HTR-8/SVneo (cell line): ENCODE measurements at regions not wholly inside any gene's neighbourhood (a gene's known extent, or its start where the extent isn't known, plus 50 kb on each side); places are given as distances from the start of the nearest gene placed in this dataset.
"Not testable (repeated sequence)": the region's sequence is repeated elsewhere in the genome, so short reads cannot be mapped to it uniquely, and the experiment has no call there.

Experiments
- DNase-seq: peaks from one replicate; pipeline ENCODE4 v3.0.0; 2011; ENCODE audit warnings: low spot score, mixed read lengths; ENCODE audit not compliant: insufficient read length
- FAIRE-seq: peaks from 2 replicates; lab custom pipeline; 2011; peaks lifted over from hg19 to GRCh38; lab: Jason Lieb, UNC

GRCh38 chr22:16662330-16662729, 69.7 kb upstream of the CCT8L2 start:
- not testable (repeated sequence) for DNase-seq, FAIRE-seq

GRCh38 chr22:16660989-16661388, 68.4 kb upstream of the CCT8L2 start:
- not testable (repeated sequence) for DNase-seq, FAIRE-seq

- FAIRE-seq, DNase-seq: not testable (repeated sequence)
Observed at GRCh38 chr22:16660570-16660969, 68.0 kb upstream of the CCT8L2 start.

GRCh38 chr22:16659273-16659834, 66.7 kb upstream of the CCT8L2 start:
- not testable (repeated sequence) for FAIRE-seq, DNase-seq

GRCh38 chr22:16658068-16658467, 65.5 kb upstream of the CCT8L2 start:
- no peak for FAIRE-seq
- DNase-seq: no peak

- FAIRE-seq: no peak
- DNase-seq: no peak
Observed at GRCh38 chr22:16654882-16655281, 62.3 kb upstream of the CCT8L2 start.

GRCh38 chr22:16654336-16654735, 61.7 kb upstream of the CCT8L2 start:
- not testable (repeated sequence) for FAIRE-seq, DNase-seq

GRCh38 chr22:16653222-16653621, 60.6 kb upstream of the CCT8L2 start:
- DNase-seq, FAIRE-seq: not testable (repeated sequence)

- DNase-seq: no peak
- FAIRE-seq: no peak
Observed at GRCh38 chr22:16651217-16651616, 58.6 kb upstream of the CCT8L2 start.
